Adrenal gland (tissue), 5 donors: ENCODE measurements at regions not wholly inside any gene's neighbourhood (a gene's known extent, or its start where the extent isn't known, plus 50 kb on each side); places are given as distances from the start of the nearest gene placed in this dataset.

Source experiments
- CTCF ChIP-seq, 6 experiments: fragments of 450-650 bp in 4 of 6; fragments of 200-600 bp in 2 of 6; sonication (generic) in 1 of 6; IDR thresholded peaks; 1 replicate in 5 of 6; 2 replicates in 1 of 6; pipeline versions ENCODE4 v1.5.1 to v1.8.0; 2016 to 2021; ENCODE audit warnings: antibody characterized with exemption in 6 of 6, mild to moderate bottlenecking in 2 of 6, moderate library complexity in 1 of 6
- POLR2A ChIP-seq, 2 donors: fragments of 450-650 bp; IDR thresholded peaks; one replicate each; pipeline ENCODE4 v1.6.1; 2017; ENCODE audit warnings: antibody characterized with exemption in 2 of 2, mild to moderate bottlenecking in 2 of 2, moderate library complexity in 1 of 2
- donor health status: DM: no; HTN: no; CAD: no.

- TF ChIP-seq CTCF (IDR thresholded peaks at IDR 0.05) (no peak), POLR2A (IDR thresholded peaks at IDR 0.05) (no peak)
Measured at GRCh38 chr20:23205611-23206041, 119.5 kb upstream of the CD93 start.
